Motor neuron (in vitro differentiated cells): ENCODE measurements at regions not wholly inside any gene's neighbourhood (a gene's known extent, or its start where the extent isn't known, plus 50 kb on each side); places are given as distances from the start of the nearest gene placed in this dataset.

Experiments
- ATAC-seq, 8 experiments: fragments of 200-7000 bp; cut with Tn5 transposase; replicated peaks in 6 of 8; 2 replicates each; pipeline ENCODE4 v1.8.0; 2021; ENCODE audit warnings: mild to moderate bottlenecking in 8 of 8, moderate library complexity in 8 of 8
- H3K27ac ChIP-seq, 2 donors: fragments of 250-450 bp; sonication (Bioruptor Pico); 2 replicates each; pipeline ENCODE4 v1.9.0; 2021; ENCODE audit warnings: antibody characterized with exemption in 2 of 2, mild to moderate bottlenecking in 2 of 2, moderate library complexity in 1 of 2
- H3K4me1 ChIP-seq, 2 donors: fragments of 250-450 bp; sonication (Bioruptor Pico); replicated peaks in 1 of 2; 2 replicates each; pipeline ENCODE4 v1.6.1; 2021; ENCODE audit warnings: antibody characterized with exemption in 2 of 2, mild to moderate bottlenecking in 2 of 2, moderate library complexity in 1 of 2
- H3K4me3 ChIP-seq, 5 donors: fragments of 250-450 bp; sonication (Bioruptor Pico); 2 replicates each; pipeline ENCODE4 v1.9.0; 2021; ENCODE audit warnings: antibody characterized with exemption in 5 of 5, mild to moderate bottlenecking in 5 of 5, moderate library complexity in 4 of 5
- WGBS, 10 experiments: fragments of 450-650 bp; shearing (Covaris generic); methylation state at CpG; one replicate each; pipeline ENCODE4 v1.0.0; 2022; 5-methylcytosine and 5-hydroxymethylcytosine counted together
- in situ Hi-C, 9 experiments: fragments of 400-800 bp; cut with MboI; loops; one replicate each; pipeline ENCODE4 v1.15.0; 2021; ENCODE audit warnings: low sequenced_read_pairs in 9 of 9, low pct_unique_long_range_greater_than_20kb in 2 of 9; ENCODE audit not compliant: unreplicated experiment in 9 of 9

DNA sequence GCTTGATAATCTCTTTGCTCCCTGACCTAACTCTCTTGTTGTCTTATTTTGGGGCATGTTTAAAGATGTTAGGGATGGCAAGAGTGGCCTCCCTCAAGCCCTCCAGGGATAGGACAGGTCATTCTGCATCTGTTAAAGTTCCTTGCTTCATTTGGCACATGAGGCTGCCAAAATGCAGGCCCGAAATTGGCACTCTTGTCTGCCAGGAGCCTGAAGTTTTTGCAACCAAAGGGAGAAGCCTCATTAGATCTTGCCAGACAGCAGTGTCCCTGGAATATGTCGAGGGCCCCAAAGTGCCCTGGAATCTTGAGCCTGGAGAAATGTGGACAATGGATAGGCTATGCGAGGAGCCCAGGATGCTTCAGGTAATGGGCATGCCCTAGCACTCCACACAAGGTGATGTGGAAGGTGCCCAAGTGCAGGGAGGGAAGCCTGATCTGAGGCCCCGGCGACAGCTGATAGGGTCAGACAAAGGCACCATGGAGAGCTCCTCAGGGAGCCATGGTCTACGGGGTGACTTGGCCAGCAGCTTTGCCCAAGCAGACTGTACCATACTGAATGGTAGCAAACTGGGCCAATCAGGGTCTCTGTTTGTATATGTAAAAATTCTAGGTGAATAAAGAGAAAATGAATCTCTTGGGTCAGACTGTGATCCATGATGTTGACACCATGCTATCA lies 173.0 kb upstream of the WSCD2 start:
- Histone ChIP-seq H3K27ac (no peak overlapping the region), H3K4me3 (no peak overlapping the region), H3K4me1 (no peaks in the 10 kb centered on the region)
- in situ Hi-C loops = no loop called here
- 0 to 60% (median 35%) methylated on average over 1 to 5 of the region's 6 CpGs; no CpG with 5 or more reads in 2 of the 10 experiments for WGBS, 10 experiments
- ATAC-seq = no peak

GRCh38 chr12:107957459-107957858 lies 171.6 kb upstream of the WSCD2 start:
- no peak for ATAC-seq
- in situ Hi-C loops = no loop called here
- Histone ChIP-seq H3K27ac (no peak overlapping the region), H3K4me3 (no peak overlapping the region), H3K4me1 (no peaks in the 10 kb centered on the region)

- H3K27ac ChIP-seq = no peak overlapping the region
- 0 to 83% (median 51%) methylated on average over 1 to 6 of the region's 6 CpGs; no CpG with 5 or more reads in 2 of the 10 experiments for WGBS, 10 experiments
- H3K4me3 ChIP-seq = no peak overlapping the region
- peak in 4 of 8 experiments; percentile 65 to 95 (median 76) for ATAC-seq
- H3K4me1 ChIP-seq = peaks cover 0 to 6% of the 10 kb centered on the region in 2 donors
- in situ Hi-C loops = no loop called here
Measured at GRCh38 chr12:107963635-107964034, 165.5 kb upstream of the WSCD2 start.

GRCh38 chr12:107967170-107967569 lies 161.9 kb upstream of the WSCD2 start:
- Histone ChIP-seq H3K4me3 (no peak overlapping the region), H3K27ac (no peak overlapping the region), H3K4me1 (peaks cover 0 to 6% of the 10 kb centered on the region in 2 donors)
- in situ Hi-C loops = no loop called here
- ATAC-seq = peak in 1 of 8 experiments; percentile 28
- 10 to 100% (median 74%) methylated on average over 1 to 4 of the region's 4 CpGs; no CpG with 5 or more reads in 3 of the 10 experiments for WGBS, 10 experiments

GRCh38 chr12:107973950-107974349 lies 155.1 kb upstream of the WSCD2 start:
- no peak for ATAC-seq
- in situ Hi-C loops = no loop called here
- Histone ChIP-seq H3K27ac (no peak overlapping the region), H3K4me3 (no peak overlapping the region), H3K4me1 (peaks cover 7 to 10% of the 10 kb centered on the region in 2 donors)

GRCh38 chr12:107976331-107976730 lies 152.8 kb upstream of the WSCD2 start:
- in situ Hi-C loops = loop anchor here in 1 of 9 experiments (25.0 kb wide), 1 partner anchor 511 kb away; no protein-coding TSS in a partner anchor
- H3K4me3 ChIP-seq = no peak overlapping the region

GRCh38 chr12:107978201-107978600 lies 150.9 kb upstream of the WSCD2 start:
- H3K27ac ChIP-seq = no peak overlapping the region
- no peak overlapping the region for H3K4me3 ChIP-seq
- in situ Hi-C loops = loop anchor here in 1 of 9 experiments (25.0 kb wide), 1 partner anchor 509 kb away; no protein-coding TSS in a partner anchor
- 10 to 42% (median 32%) methylated on average over 2 to 5 of the region's 5 CpGs; no CpG with 5 or more reads in 1 of the 10 experiments for WGBS, 10 experiments
- H3K4me1 ChIP-seq = peaks cover 10 to 29% of the 10 kb centered on the region in 2 donors
- peak in 4 of 8 experiments; percentile 63 to 89 (median 73) for ATAC-seq

More at GRCh38 chr12:107976331-107976730, 152.8 kb upstream of the WSCD2 start:
- Histone ChIP-seq H3K27ac (no peak overlapping the region), H3K4me1 (peaks cover 10 to 14% of the 10 kb centered on the region in 2 donors)
- no peak for ATAC-seq

DNA sequence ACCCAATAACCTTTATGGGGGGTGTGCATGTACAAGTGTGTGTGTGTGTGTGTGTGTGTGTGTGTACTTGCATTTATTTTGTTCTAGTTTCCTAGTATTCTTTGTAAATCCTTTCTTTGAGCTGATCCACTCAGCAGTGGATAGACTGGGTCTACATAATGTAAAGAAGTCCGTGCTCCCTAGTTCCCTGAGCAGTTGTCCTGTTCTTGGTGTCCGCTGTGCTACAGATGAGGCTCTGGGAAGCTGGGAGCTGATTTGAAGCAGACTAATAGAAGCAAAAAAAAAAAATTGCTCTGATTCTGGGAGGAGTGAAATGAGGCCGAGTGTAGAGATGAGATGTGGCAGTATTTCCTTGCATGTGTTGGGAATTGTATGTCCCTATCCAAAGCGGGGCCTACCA lies 150.4 kb upstream of the WSCD2 start:
- H3K4me3 ChIP-seq = no peak overlapping the region
- WGBS, 10 experiments = 0 to 86% (median 73%) methylated on average over 1 to 4 of the region's 4 CpGs; no CpG with 5 or more reads in 1 of the 10 experiments
- H3K27ac ChIP-seq = no peak overlapping the region
- in situ Hi-C loops = loop anchor here in 1 of 9 experiments (25.0 kb wide), 1 partner anchor 509 kb away; no protein-coding TSS in a partner anchor
- peak in 4 of 8 experiments; percentile 45 to 73 (median 52) for ATAC-seq
- H3K4me1 ChIP-seq = peaks cover 10 to 29% of the 10 kb centered on the region in 2 donors

- H3K4me1 ChIP-seq = peaks cover under 1 to 26% of the 10 kb centered on the region in 2 donors
- WGBS, 10 experiments = 0 to 92% (median 27%) methylated on average over 1 to 4 of the region's 4 CpGs; no CpG with 5 or more reads in 2 of the 10 experiments
- ATAC-seq = peak in 4 of 8 experiments; percentile 44 to 91 (median 86)
- in situ Hi-C loops = loop anchor here in 1 of 9 experiments (25.0 kb wide), 1 partner anchor 503 kb away; no protein-coding TSS in a partner anchor
- no peak overlapping the region for H3K4me3 ChIP-seq
- no peak overlapping the region for H3K27ac ChIP-seq
Measured at GRCh38 chr12:107983756-107984472, 145.2 kb upstream of the WSCD2 start.

- in situ Hi-C loops = loop anchor here in 1 of 9 experiments (25.0 kb wide), 1 partner anchor 502 kb away; no protein-coding TSS in a partner anchor
- WGBS, 10 experiments = 20 to 93% (median 82%) methylated on average over 1 to 3 of the region's 3 CpGs; no CpG with 5 or more reads in 5 of the 10 experiments
- no peak overlapping the region for H3K4me3 ChIP-seq
- H3K27ac ChIP-seq = no peak overlapping the region
- H3K4me1 ChIP-seq = peaks cover 0 to 26% of the 10 kb centered on the region in 2 donors
- no peak for ATAC-seq
Measured at GRCh38 chr12:107984973-107985372, 144.1 kb upstream of the WSCD2 start.

GRCh38 chr12:107986183-107986582 lies 142.9 kb upstream of the WSCD2 start:
- ATAC-seq = no peak
- no peak overlapping the region for H3K27ac ChIP-seq
- in situ Hi-C loops = loop anchor here in 1 of 9 experiments (25.0 kb wide), 1 partner anchor 501 kb away; no protein-coding TSS in a partner anchor
- H3K4me1 ChIP-seq = peaks cover 0 to 20% of the 10 kb centered on the region in 2 donors
- WGBS, 10 experiments = 0 to 100% (median 73%) methylated on average over 1 of the region's 1 CpG; no CpG with 5 or more reads in 4 of the 10 experiments
- no peak overlapping the region for H3K4me3 ChIP-seq

- 0 to 20% (median 7%) methylated on average over 1 to 2 of the region's 2 CpGs; no CpG with 5 or more reads in 6 of the 10 experiments for WGBS, 10 experiments
- ATAC-seq = peak in 4 of 8 experiments; percentile 30 to 48 (median 42)
Measured at GRCh38 chr12:107990325-107990724, 138.8 kb upstream of the WSCD2 start.

DNA sequence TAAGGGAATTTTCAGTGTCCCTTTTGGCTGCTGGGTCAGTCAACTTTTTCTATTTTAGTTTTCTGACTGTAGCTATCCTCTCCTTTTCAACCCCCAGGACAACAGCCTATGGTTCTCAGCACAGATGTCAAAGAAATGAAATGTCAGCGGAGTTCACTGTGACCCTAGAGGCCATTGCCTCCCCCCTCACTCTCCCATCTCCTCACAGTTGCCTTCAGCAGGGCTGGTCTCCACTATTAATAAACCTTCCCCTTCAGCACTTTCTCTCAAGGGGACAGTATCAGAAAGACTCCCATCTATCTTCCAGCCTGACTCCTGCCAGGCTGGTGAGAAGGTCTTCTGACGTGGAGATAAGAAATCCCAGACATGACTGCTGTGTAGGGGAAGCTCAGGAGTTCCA lies 137.1 kb upstream of the WSCD2 start:
- no peak overlapping the region for H3K27ac ChIP-seq
- peaks cover 5 to 10% of the 10 kb centered on the region in 2 donors for H3K4me1 ChIP-seq
- in situ Hi-C loops = loop anchor here in 1 of 9 experiments (25.0 kb wide), 1 partner anchor 495 kb away; no protein-coding TSS in a partner anchor
- no peak overlapping the region for H3K4me3 ChIP-seq
- WGBS, 10 experiments = 0 to 100% (median 14%) methylated on average over 1 to 2 of the region's 2 CpGs; no CpG with 5 or more reads in 2 of the 10 experiments
- peak in 3 of 8 experiments; percentile 27 to 59 (median 44) for ATAC-seq

More at GRCh38 chr12:107990325-107990724, 138.8 kb upstream of the WSCD2 start:
- Histone ChIP-seq H3K4me1 (peaks cover 5 to 10% of the 10 kb centered on the region in 2 donors), H3K27ac (no peak overlapping the region), H3K4me3 (no peak overlapping the region)
- in situ Hi-C loops = loop anchor here in 1 of 9 experiments (25.0 kb wide), 1 partner anchor 497 kb away; no protein-coding TSS in a partner anchor
